K562 (cell line): ENCODE measurements at regions not wholly inside any gene's neighbourhood (a gene's known extent, or its start where the extent isn't known, plus 50 kb on each side); places are given as distances from the start of the nearest gene placed in this dataset.

Source experiments
- ATAC-seq: fragments of 200-7000 bp; cut with Tn5 transposase; 3 replicates; pipeline ENCODE4 v1.9.1; 2020; ENCODE audit warnings: moderate library complexity
- BruUV-seq: library from RNA; stranded (reverse); fragments of 400-500 nt; replicated peaks from 2 replicates; lab custom pipeline; 2021; lab: Mats Ljungman, UMichigan
- CTCF ChIA-PET: fragments of 300-600 bp; formaldehyde crosslinking; extraction: SDS; loops from one replicate; lab custom pipeline; 2021; ENCODE audit warnings: low intra/inter-chr PET ratio; lab: Yijun Ruan, JAX
- POLR2A ChIA-PET: fragments of 300-600, 350-650 bp; sonication (Branson Sonifier 250); formaldehyde crosslinking; extraction: SDS; loops from one replicate; lab custom pipeline; 2021; ENCODE audit warnings: antibody characterized with exemption, inconsistent platforms; lab: Yijun Ruan, JAX
- DNase-seq, 4 experiments: peaks; one replicate each; pipeline versions ENCODE4 v3.0.0 to v3.0.0-alpha.2; 2011 to 2018; ENCODE audit warnings: low spot score in 3 of 4, mixed read lengths in 3 of 4; ENCODE audit errors: extremely low read depth in 1 of 4
- FAIRE-seq: peaks from 2 replicates; lab custom pipeline; 2011; peaks lifted over from hg19 to GRCh38; lab: Jason Lieb, UNC
- H2AFZ ChIP-seq: 2 replicates; pipeline ENCODE4 v1.6.0; 2011; ENCODE audit warnings: low read depth, low read length, control low read depth, inconsistent platforms
- H3K27ac ChIP-seq: fragments of 200-600 bp; 3 replicates; pipeline ENCODE4 v1.8.0; 2011; ENCODE audit warnings: low read depth, mild to moderate bottlenecking, control low read depth, inconsistent platforms, low read length, moderate library complexity, mixed read lengths; ENCODE audit errors: extremely low read depth
- H3K27me3 ChIP-seq, 2 experiments: fragments of 300-600 bp in 1 of 2; 2 replicates in 1 of 2; 3 replicates in 1 of 2; pipeline versions ENCODE4 v1.6.0 to v1.8.0; 2011; ENCODE audit warnings: inconsistent platforms in 2 of 2, low read length in 2 of 2, mild to moderate bottlenecking in 1 of 2, mixed read lengths in 1 of 2, moderate library complexity in 1 of 2; ENCODE audit not compliant: control insufficient read depth in 2 of 2, insufficient read depth in 2 of 2
- H3K36me3 ChIP-seq: fragments of 300-600 bp; 3 replicates; pipeline ENCODE4 v1.8.0; 2011; ENCODE audit warnings: mild to moderate bottlenecking, low read length, inconsistent platforms; ENCODE audit not compliant: control insufficient read depth, insufficient read depth
- H3K4me1 ChIP-seq, 2 experiments: fragments of 200-600 bp in 1 of 2; replicated peaks in 1 of 2; 2 replicates in 1 of 2; 3 replicates in 1 of 2; pipeline versions ENCODE4 v1.5.1 to v1.8.0; 2011; ENCODE audit warnings: inconsistent platforms in 2 of 2, low read length in 2 of 2, mild to moderate bottlenecking in 1 of 2, mixed read lengths in 1 of 2, moderate library complexity in 1 of 2; ENCODE audit not compliant: control insufficient read depth in 2 of 2, insufficient read depth in 2 of 2
- H3K4me2 ChIP-seq: 2 replicates; pipeline ENCODE4 v1.6.1; 2011; ENCODE audit warnings: low read length, control low read depth, inconsistent platforms, mixed read lengths; ENCODE audit not compliant: insufficient read depth
- H3K4me3 ChIP-seq: fragments of 200-600 bp; sonication (generic), shearing (Covaris generic); 2 replicates; pipeline ENCODE4 v1.5.1; 2016; ENCODE audit warnings: control low read depth, inconsistent platforms
- H3K79me2 ChIP-seq: fragments of 200-600 bp; 3 replicates; pipeline ENCODE4 v1.8.0; 2011; ENCODE audit warnings: low read length, inconsistent platforms; ENCODE audit not compliant: control insufficient read depth, insufficient read depth
- H3K9ac ChIP-seq, 2 experiments: 2 replicates each; pipeline versions ENCODE4 v1.6.0 to v1.6.1; 2011; ENCODE audit warnings: low read depth in 2 of 2, low read length in 2 of 2, control low read depth in 1 of 2, inconsistent platforms in 1 of 2, mild to moderate bottlenecking in 1 of 2, mixed read lengths in 1 of 2; ENCODE audit not compliant: insufficient read depth in 1 of 2
- H3K9me1 ChIP-seq: one replicate; pipeline ENCODE4 v1.6.0; 2011; ENCODE audit warnings: inconsistent platforms, mild to moderate bottlenecking, low read length, moderate library complexity; ENCODE audit not compliant: control insufficient read depth, insufficient read depth
- H3K9me3 ChIP-seq: replicated peaks from 2 replicates; pipeline ENCODE4 v1.5.1; 2011; ENCODE audit warnings: low read depth, low read length, inconsistent platforms; ENCODE audit not compliant: control insufficient read depth, insufficient read depth
- H4K20me1 ChIP-seq: replicated peaks from 2 replicates; pipeline ENCODE4 v1.6.1; 2011; ENCODE audit warnings: low read length, inconsistent platforms, mixed read lengths; ENCODE audit not compliant: control insufficient read depth, insufficient read depth
- BHLHE40 ChIP-seq: IDR thresholded peaks from 2 replicates; pipeline ENCODE4 v1.6.1; 2011; ENCODE audit warnings: low read length, improper control_type of control experiment
- CBFA2T2 ChIP-seq: fragments of 450-650 bp; conservative IDR thresholded peaks from 2 replicates; pipeline ENCODE4 v1.6.1; 2017; ENCODE audit warnings: mild to moderate bottlenecking
- CHAMP1 ChIP-seq: fragments of 450-650 bp; IDR thresholded peaks from 2 replicates; pipeline ENCODE4 v1.6.1; 2016; ENCODE audit warnings: mild to moderate bottlenecking
- CREB3 ChIP-seq: fragments of 450-650 bp; conservative IDR thresholded peaks from 2 replicates; pipeline ENCODE4 v1.6.1; 2016; ENCODE audit warnings: missing genetic modification characterization, low read depth, mild to moderate bottlenecking, missing compliant biosample characterization, moderate library complexity
- JUN ChIP-seq, 2 experiments: sonication (generic) in 1 of 2; formaldehyde crosslinking in 1 of 2; IDR thresholded peaks; 2 replicates each; pipeline versions ENCODE4 v1.6.1 to v1.8.0; 2012 to 2022; ENCODE audit warnings: borderline replicate concordance in 2 of 2, mild to moderate bottlenecking in 2 of 2, improper control_type of control experiment in 1 of 2, low read depth in 1 of 2, low read length in 1 of 2, missing genetic modification reagents in 1 of 2
- KLF16 ChIP-seq: IDR thresholded peaks from 2 replicates; pipeline ENCODE4 v1.6.1; 2016; ENCODE audit warnings: antibody characterized with exemption
- MAFF ChIP-seq: IDR thresholded peaks from 2 replicates; pipeline ENCODE4 v1.6.1; 2012; ENCODE audit warnings: low read length, improper control_type of control experiment
- MNT ChIP-seq, 2 experiments: fragments of 450-650 bp; conservative IDR thresholded peaks; 2 replicates each; pipeline ENCODE4 v1.6.1; 2017; ENCODE audit warnings: mild to moderate bottlenecking in 2 of 2, moderate library complexity in 2 of 2
- MXI1 ChIP-seq: IDR thresholded peaks from 2 replicates; pipeline ENCODE4 v1.6.1; 2011; ENCODE audit warnings: low read depth, mild to moderate bottlenecking, improper control_type of control experiment, low read length
- MYC ChIP-seq, 2 experiments: fragments of 250-450 bp in 1 of 2; sonication (Bioruptor Pico) in 1 of 2; IDR thresholded peaks; 2 replicates each; pipeline versions ENCODE4 v1.5.1 to v1.6.1; 2012 to 2021; ENCODE audit warnings: low read depth in 2 of 2, borderline replicate concordance in 1 of 2, improper control_type of control experiment in 1 of 2, low read length in 1 of 2, mild to moderate bottlenecking in 1 of 2, moderate library complexity in 1 of 2
- NEUROD1 ChIP-seq: fragments of 150-350 bp; IDR thresholded peaks from 2 replicates; pipeline ENCODE4 v1.6.1; 2014; ENCODE audit warnings: borderline replicate concordance, low read length, low read depth; ENCODE audit not compliant: partially characterized antibody
- SMARCA4 ChIP-seq: fragments of 450-650 bp; IDR thresholded peaks from 2 replicates; pipeline ENCODE4 v1.6.1; 2016
- SMARCC2 ChIP-seq: fragments of 450-650 bp; IDR thresholded peaks from 2 replicates; pipeline ENCODE4 v1.6.1; 2017; ENCODE audit warnings: antibody characterized with exemption, moderate library complexity, mild to moderate bottlenecking, low read depth
- ZBTB2 ChIP-seq: fragments of 450-650 bp; IDR thresholded peaks from 2 replicates; pipeline ENCODE4 v1.6.1; 2016; ENCODE audit warnings: antibody characterized with exemption
- ZNF76 ChIP-seq: fragments of 250-450 bp; sonication (Bioruptor Pico); IDR thresholded peaks from 2 replicates; pipeline ENCODE4 v1.4.0; 2020; ENCODE audit warnings: mild to moderate bottlenecking, moderate library complexity, borderline replicate concordance
- WGBS: fragments of 100-300 bp; shearing (Covaris generic); methylation state at CpG from one replicate; pipeline ENCODE4 v1.1.6; 2016; ENCODE audit warnings: low coverage, mixed read lengths; ENCODE audit not compliant: insufficient coverage; ENCODE audit errors: missing lambda C conversion rate; 5-methylcytosine and 5-hydroxymethylcytosine counted together
- in situ Hi-C: fragments of 300-500 bp; cut with MboI; formaldehyde crosslinking; loops from 4 replicates; pipeline ENCODE4 v1.15.0; 2018; ENCODE audit warnings: inconsistent platforms, mixed read lengths
- intact Hi-C: fragments of 100-400 bp; cut with micrococcal nuclease; formaldehyde crosslinking; loops from 2 replicates; pipeline ENCODE4 v1.14.2; 2022

GRCh38 chr12:92404921-92405320 is 259.3 kb upstream of the BTG1 start:
- Histone ChIP-seq H3K9me1 (no peaks in the 10 kb centered on the region), H2AFZ (no peak overlapping the region), H3K27me3 (no peaks in the 10 kb centered on the region), H3K4me1 (peaks cover 7 to 29% of the 10 kb centered on the region in 2 experiments; a peak in 4 of 5 replicates), H3K9ac (peak overlapping the region in 1 of 2 experiments; percentile 13; a peak in 1 of 4 replicates), H3K4me3 (no peak overlapping the region), H3K9me3 (0 out of 2 replicates have a peak, but pooled peaks cover 2% of the 10 kb centered on the region), H3K4me2 (peak overlapping the region; percentile 44; the same call in 1 of the 2 replicates), H4K20me1 (no peaks in the 10 kb centered on the region), H3K27ac (peak overlapping the region; percentile 45), H3K79me2 (no peaks in the 10 kb centered on the region), H3K36me3 (no peaks in the 10 kb centered on the region)
- ATAC-seq (peak; percentile 77), DNase-seq (peak; percentile 71 to 88 (median 77)), FAIRE-seq (peak; percentile 90)
- CTCF ChIA-PET = no interaction called here
- no TSS peak for BruUV-seq
- POLR2A ChIA-PET = interaction anchor here (0.6 to 3.9 kb wide), 7 partner anchors 9 to 738 kb away, joined by 3 to 47 read pairs (median 3); partner anchors contain the start of gene BTG1
- whole genome bisulfite sequencing = 7% methylated on average over 1 of the region's 1 CpG
- intact Hi-C loops = loop anchor here (1.0 to 10.0 kb wide), 8 partner anchors 47 to 1020 kb away; partner anchors contain the start of gene BTG1
- in situ Hi-C loops = no loop called here
- 0 out of 2 replicates have a peak, but pooled peaks have one; percentile 36 for TF ChIP-seq MXI1
- 0 out of 4 replicates have a peak, but pooled peaks of 1 of the 2 experiments have one; percentile 37 for TF ChIP-seq MNT (conservative IDR thresholded peaks at IDR 0.05)
- peak; percentile 93 for TF ChIP-seq KLF16
- peak; percentile 42; the same call in 1 of the 2 replicates for TF ChIP-seq MYC (IDR thresholded peaks at IDR 0.05; ENCODE audit: low read depth, low read length)
- no peak for TF ChIP-seq MYC (CRISPR knock-in tag; IDR thresholded peaks at IDR 0.05; ENCODE audit: borderline replicate concordance, low read depth)
- peak; percentile 45; the same call in 1 of the 2 replicates for TF ChIP-seq BHLHE40
- peak; percentile 97 for TF ChIP-seq CBFA2T2
- TF ChIP-seq JUN (IDR thresholded peaks at IDR 0.05; ENCODE audit: borderline replicate concordance, low read depth, low read length) = peak; percentile 51; the same call in 1 of the 2 replicates
- no peak for TF ChIP-seq JUN (CRISPR knock-in tag; IDR thresholded peaks at IDR 0.05; ENCODE audit: borderline replicate concordance)
- TF ChIP-seq CREB3 (tag) = no peak
- TF ChIP-seq CHAMP1 = peak; percentile 78; the same call in 1 of the 2 replicates
- peak; percentile 81 for TF ChIP-seq NEUROD1
- TF ChIP-seq ZNF76 (CRISPR knock-in tag) = no peak
- TF ChIP-seq MAFF = peak; percentile 49; the same call in 1 of the 2 replicates
- TF ChIP-seq SMARCC2 = peak; percentile 95
- TF ChIP-seq SMARCA4 = peak; percentile 98
- 0 out of 2 replicates have a peak, but pooled peaks have one; percentile 13 for TF ChIP-seq ZBTB2
